Prostate gland (tissue), 2 donors: ENCODE measurements at regions not wholly inside any gene's neighbourhood (a gene's known extent, or its start where the extent isn't known, plus 50 kb on each side); places are given as distances from the start of the nearest gene placed in this dataset.

Experiments
- CTCF ChIP-seq, 4 experiments: fragments of 200-600 bp in 2 of 4; fragments of 450-650 bp in 2 of 4; sonication (generic) in 2 of 4; IDR thresholded peaks; 1 replicate in 3 of 4; 2 replicates in 1 of 4; pipeline ENCODE4 v1.5.1; 2016 to 2019; ENCODE audit warnings: antibody characterized with exemption in 4 of 4, mild to moderate bottlenecking in 2 of 4, moderate library complexity in 2 of 4
- POLR2A ChIP-seq: fragments of 450-650 bp; IDR thresholded peaks from one replicate; pipeline ENCODE4 v1.6.1; 2016; ENCODE audit warnings: antibody characterized with exemption, mild to moderate bottlenecking
- POLR2AphosphoS5 ChIP-seq: sonication (generic); formaldehyde crosslinking; IDR thresholded peaks from one replicate; pipeline ENCODE4 v1.6.1; 2017; ENCODE audit warnings: antibody characterized with exemption

- TF ChIP-seq POLR2A, result no peak
- no peak for TF ChIP-seq POLR2AphosphoS5
- no peak for TF ChIP-seq CTCF (IDR thresholded peaks at IDR 0.05)
These were observed 147.3 kb downstream of the DLL1 start for GRCh38 chr6:170143401-170144150.
